Lower leg skin (tissue), 3 donors: ENCODE measurements at regions not wholly inside any gene's neighbourhood (a gene's known extent, or its start where the extent isn't known, plus 50 kb on each side); places are given as distances from the start of the nearest gene placed in this dataset.

Experiments used
- CTCF ChIP-seq, 3 donors: fragments of 450-650 bp; IDR thresholded peaks; one replicate each; pipeline ENCODE4 v1.5.1; 2016; ENCODE audit warnings: antibody characterized with exemption in 3 of 3, mild to moderate bottlenecking in 3 of 3, moderate library complexity in 2 of 3
- POLR2A ChIP-seq, 2 donors: fragments of 450-650 bp; IDR thresholded peaks; one replicate each; pipeline ENCODE4 v1.6.1; 2016 to 2017; ENCODE audit warnings: antibody characterized with exemption in 2 of 2, mild to moderate bottlenecking in 1 of 2, moderate library complexity in 1 of 2

- TF ChIP-seq CTCF (IDR thresholded peaks at IDR 0.05): no peak
- no peak for TF ChIP-seq POLR2A (IDR thresholded peaks at IDR 0.05)
These were observed 1053.0 kb downstream of the TSN start for GRCh38 chr2:122808286-122808969.
